SK-N-SH (cell line): ENCODE measurements at regions not wholly inside any gene's neighbourhood (a gene's known extent, or its start where the extent isn't known, plus 50 kb on each side); places are given as distances from the start of the nearest gene placed in this dataset.

Experiments used
- CTCF ChIA-PET: fragments of 300-600, 350-600 bp; formaldehyde crosslinking; extraction: SDS; loops from one replicate; lab custom pipeline; 2021; lab: Yijun Ruan, JAX
- POLR2A ChIA-PET: fragments of 350-600 bp; sonication (Branson Sonifier 250); formaldehyde crosslinking; extraction: SDS; loops from one replicate; lab custom pipeline; 2020; ENCODE audit warnings: antibody characterized with exemption, inconsistent platforms; lab: Yijun Ruan, JAX
- DNase-seq: peaks from one replicate; pipeline ENCODE4 v3.0.0; 2012
- H2AFZ ChIP-seq: fragments of 200-600 bp; sonication (generic); 2 replicates; pipeline ENCODE4 v1.8.1; 2016; ENCODE audit warnings: antibody characterized with exemption, mild to moderate bottlenecking, low read depth
- H3F3A ChIP-seq: fragments of 200-600 bp; sonication (generic); replicated peaks from 2 replicates; pipeline ENCODE3; 2016; ENCODE audit warnings: antibody characterized with exemption, mild to moderate bottlenecking; ENCODE audit not compliant: insufficient read depth
- H3K27ac ChIP-seq, 2 experiments: fragments of 200-500 bp in 1 of 2; fragments of 200-600 bp in 1 of 2; sonication (Bioruptor generic) in 1 of 2; sonication (generic), shearing (Covaris generic) in 1 of 2; 2 replicates each; pipeline versions ENCODE4 v1.5.1 to v1.6.1; 2014 to 2016; ENCODE audit warnings: low read depth in 2 of 2, inconsistent platforms in 1 of 2, low read length in 1 of 2, mild to moderate bottlenecking in 1 of 2, mixed read lengths in 1 of 2
- H3K27me3 ChIP-seq: fragments of 200-600 bp; sonication (generic), shearing (Covaris generic); 2 replicates; pipeline ENCODE4 v1.6.1; 2016; ENCODE audit warnings: mixed run types; ENCODE audit not compliant: insufficient read depth
- H3K36me3 ChIP-seq, 2 experiments: fragments of 200-500 bp in 1 of 2; fragments of 200-600 bp in 1 of 2; sonication (Bioruptor generic) in 1 of 2; sonication (generic) in 1 of 2; replicated peaks in 1 of 2; 2 replicates each; pipeline versions ENCODE3 to v1.5.1; 2014 to 2016; ENCODE audit warnings: low read length in 1 of 2, mild to moderate bottlenecking in 1 of 2; ENCODE audit not compliant: insufficient read depth in 2 of 2, control insufficient read depth in 1 of 2
- H3K4me1 ChIP-seq, 2 experiments: fragments of 200-500 bp in 1 of 2; fragments of 200-600 bp in 1 of 2; sonication (Bioruptor generic) in 1 of 2; sonication (generic), shearing (Covaris generic) in 1 of 2; 2 replicates each; pipeline versions ENCODE4 v1.5.1 to v1.6.1; 2014 to 2016; ENCODE audit warnings: low read depth in 1 of 2, low read length in 1 of 2, mixed run types in 1 of 2; ENCODE audit not compliant: insufficient read depth in 2 of 2, control insufficient read depth in 1 of 2
- H3K4me2 ChIP-seq: fragments of 200-600 bp; sonication (generic), shearing (Covaris generic); 2 replicates; pipeline ENCODE4 v1.6.1; 2017; ENCODE audit warnings: mixed run types
- H3K4me3 ChIP-seq, 2 experiments: fragments of 200-500 bp in 1 of 2; fragments of 200-600 bp in 1 of 2; sonication (Bioruptor generic) in 1 of 2; sonication (generic), shearing (Covaris generic) in 1 of 2; 2 replicates each; pipeline versions ENCODE4 v1.5.1 to v1.8.1; 2014 to 2016; ENCODE audit warnings: low read depth in 2 of 2, inconsistent platforms in 1 of 2, low read length in 1 of 2, mild to moderate bottlenecking in 1 of 2, mixed read lengths in 1 of 2, moderate library complexity in 1 of 2
- H3K79me2 ChIP-seq: fragments of 200-600 bp; sonication (generic); 2 replicates; pipeline ENCODE4 v1.8.1; 2017; ENCODE audit warnings: mild to moderate bottlenecking; ENCODE audit not compliant: insufficient read depth
- H3K9ac ChIP-seq: fragments of 200-600 bp; sonication (generic); 2 replicates; pipeline ENCODE4 v1.6.1; 2017; ENCODE audit warnings: mixed run types
- H3K9me2 ChIP-seq: fragments of 200-600 bp; sonication (generic); 2 replicates; pipeline ENCODE4 v1.6.1; 2017; ENCODE audit warnings: mixed run types
- H3K9me3 ChIP-seq: fragments of 200-600 bp; sonication (generic); 2 replicates; pipeline ENCODE4 v1.6.1; 2017; ENCODE audit warnings: mixed run types, mild to moderate bottlenecking, moderate library complexity
- H4K20me1 ChIP-seq: fragments of 200-600 bp; sonication (generic); 2 replicates; pipeline ENCODE4 v1.6.1; 2017; ENCODE audit warnings: mild to moderate bottlenecking, mixed run types; ENCODE audit not compliant: insufficient read depth
- EP300 ChIP-seq, 2 experiments: IDR thresholded peaks; 2 replicates each; pipeline versions ENCODE4 v1.4.0 to v1.6.1; 2012; ENCODE audit warnings: borderline replicate concordance in 1 of 2, low read depth in 1 of 2, low read length in 1 of 2
- EZH2phosphoT487 ChIP-seq: fragments of 200-600 bp; sonication (generic); IDR thresholded peaks from 2 replicates; pipeline ENCODE4 v1.6.1; 2017; ENCODE audit warnings: low read depth, mixed run types, mild to moderate bottlenecking, antibody characterized with exemption, moderate library complexity, borderline replicate concordance
- FOSL2 ChIP-seq: IDR thresholded peaks from 2 replicates; pipeline ENCODE4 v1.4.0; 2012; ENCODE audit warnings: low read depth, mild to moderate bottlenecking, moderate library complexity, borderline replicate concordance
- FOXM1 ChIP-seq: IDR thresholded peaks from 2 replicates; pipeline ENCODE4 v1.4.0; 2012; ENCODE audit warnings: low read depth, mild to moderate bottlenecking
- GABPA ChIP-seq: IDR thresholded peaks from 2 replicates; pipeline ENCODE4 v1.4.0; 2012; ENCODE audit warnings: low read depth, mild to moderate bottlenecking
- JUND ChIP-seq: IDR thresholded peaks from 2 replicates; pipeline ENCODE4 v1.4.0; 2012
- MAX ChIP-seq: IDR thresholded peaks from 2 replicates; pipeline ENCODE4 v1.4.0; 2012; ENCODE audit warnings: low read depth
- MEF2A ChIP-seq: IDR thresholded peaks from 2 replicates; pipeline ENCODE4 v1.4.0; 2012; ENCODE audit warnings: low read depth, borderline replicate concordance
- NFIC ChIP-seq: IDR thresholded peaks from 2 replicates; pipeline ENCODE4 v1.4.0; 2012; ENCODE audit warnings: borderline replicate concordance
- PBX3 ChIP-seq: IDR thresholded peaks from 2 replicates; pipeline ENCODE4; 2012
- POLR2AphosphoS5 ChIP-seq: IDR thresholded peaks from 2 replicates; pipeline ENCODE4 v1.6.1; 2012; ENCODE audit warnings: low read depth, low read length
- RAD21 ChIP-seq: IDR thresholded peaks from 2 replicates; pipeline ENCODE4 v1.6.1; 2012; ENCODE audit warnings: mild to moderate bottlenecking, low read length
- RCOR1 ChIP-seq: fragments of 150-350 bp; IDR thresholded peaks from 2 replicates; pipeline ENCODE4 v1.6.1; 2017; ENCODE audit warnings: antibody characterized with exemption, low read length
- RFX5 ChIP-seq: IDR thresholded peaks from 2 replicates; pipeline ENCODE4 v1.6.1; 2012; ENCODE audit warnings: mild to moderate bottlenecking, improper control_type of control experiment, low read length
- RXRA ChIP-seq: IDR thresholded peaks from 2 replicates; pipeline ENCODE4 v1.4.0; 2012; ENCODE audit warnings: low read depth, mild to moderate bottlenecking, borderline replicate concordance
- SIN3A ChIP-seq: IDR thresholded peaks from 2 replicates; pipeline ENCODE4 v1.6.1; 2012; ENCODE audit warnings: low read depth, mild to moderate bottlenecking, low read length, moderate library complexity, borderline replicate concordance
- TAF1 ChIP-seq: IDR thresholded peaks from 2 replicates; pipeline ENCODE4 v1.6.1; 2012; ENCODE audit warnings: low read depth, mild to moderate bottlenecking, low read length, moderate library complexity, borderline replicate concordance
- TCF12 ChIP-seq: IDR thresholded peaks from 2 replicates; pipeline ENCODE4 v1.4.0; 2012
- TEAD4 ChIP-seq: IDR thresholded peaks from 2 replicates; pipeline ENCODE4 v1.4.0; 2012; ENCODE audit warnings: mild to moderate bottlenecking, borderline replicate concordance; ENCODE audit not compliant: insufficient read depth
- USF1 ChIP-seq: IDR thresholded peaks from 2 replicates; pipeline ENCODE4 v1.4.0; 2012; ENCODE audit warnings: low read depth, borderline replicate concordance
- USF2 ChIP-seq: fragments of 150-350 bp; IDR thresholded peaks from 2 replicates; pipeline ENCODE4 v1.6.1; 2017; ENCODE audit warnings: antibody characterized with exemption, low read length, low read depth, borderline replicate concordance
- YY1 ChIP-seq: IDR thresholded peaks from 2 replicates; pipeline ENCODE4 v1.4.0; 2012; ENCODE audit warnings: low read depth, mild to moderate bottlenecking
- WGBS: methylation state at CpG from one replicate; pipeline ENCODE4 v1.1.6; 2017; ENCODE audit warnings: low lambda C conversion rate; 5-methylcytosine and 5-hydroxymethylcytosine counted together

DNA sequence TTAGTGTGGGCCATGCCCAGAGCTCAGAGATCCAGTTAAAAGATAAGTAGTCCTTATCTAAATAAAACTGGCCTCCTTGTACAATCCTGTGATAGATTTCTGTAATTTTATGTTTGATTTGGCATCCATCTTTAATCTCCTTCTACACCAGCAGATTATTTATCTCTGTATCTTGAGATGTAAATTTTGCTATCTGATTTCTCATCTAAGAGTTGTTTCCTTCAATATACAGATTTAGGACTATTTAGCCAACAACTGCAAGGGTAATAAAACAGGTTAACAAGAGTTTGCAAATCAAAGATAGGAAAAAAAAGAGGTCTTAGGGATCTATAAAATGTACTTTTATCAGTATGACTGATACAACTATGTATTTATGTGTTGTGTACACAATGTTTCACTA lies 68.6 kb upstream of the ABCA12 start:
- no peaks in the 10 kb centered on the region for H3K27me3 ChIP-seq
- no peaks in the 10 kb centered on the region for H3F3A ChIP-seq
- H3K36me3 ChIP-seq: no peaks in the 10 kb centered on the region
- CTCF ChIA-PET: no interaction called here
- no peak overlapping the region for H3K4me2 ChIP-seq
- TF ChIP-seq TCF12: no peak
- no peak for TF ChIP-seq EP300 (IDR thresholded peaks at IDR 0.05; ENCODE audit: borderline replicate concordance in 1 of 2, low read depth in 1 of 2, low read length in 1 of 2)
- no peak for TF ChIP-seq PBX3
- no peak for TF ChIP-seq YY1
- no peak for TF ChIP-seq FOSL2
- TF ChIP-seq MAX: no peak
- no peak for TF ChIP-seq SIN3A
- no peak for TF ChIP-seq RXRA
- TF ChIP-seq RCOR1: no peak
- TF ChIP-seq TEAD4: no peak
- no peak for TF ChIP-seq RFX5
- no peak for TF ChIP-seq MEF2A
- TF ChIP-seq EZH2phosphoT487: no peak
- no peak for TF ChIP-seq TAF1
- TF ChIP-seq NFIC: no peak
- TF ChIP-seq, all 33 proteins: peak for 0
- Histone ChIP-seq H3K9me2 (no peaks in the 10 kb centered on the region), H3K27ac (no peak overlapping the region), H4K20me1 (no peaks in the 10 kb centered on the region), H3K9me3 (no peaks in the 10 kb centered on the region), H3K9ac (no peak overlapping the region), H2AFZ (no peak overlapping the region), H3K4me1 (no peaks in the 10 kb centered on the region), H3K4me3 (no peak overlapping the region), H3K79me2 (no peaks in the 10 kb centered on the region)
- POLR2A ChIA-PET: no interaction called here
- no peak for DNase-seq

DNA sequence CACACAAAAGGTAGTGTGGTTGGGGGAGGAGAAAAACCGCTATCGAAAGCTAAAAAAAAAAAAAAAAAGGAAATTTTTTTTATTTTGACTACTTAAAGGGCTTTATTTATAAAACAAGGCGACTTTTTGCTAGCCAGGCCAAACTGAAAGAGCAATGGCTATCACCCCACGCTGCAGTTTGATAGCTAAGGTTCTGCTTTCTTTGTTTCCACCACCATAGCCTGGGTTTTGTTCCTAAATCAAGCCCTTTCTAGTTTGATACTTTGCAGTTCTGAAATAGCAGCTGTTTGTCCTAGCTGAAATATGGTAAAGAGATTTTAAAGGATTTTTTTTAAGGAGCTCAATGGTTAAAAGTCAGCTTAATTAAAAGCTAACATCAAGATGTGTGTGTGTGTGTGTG lies 67.4 kb upstream of the ABCA12 start:
- CTCF ChIA-PET: no interaction called here

More for the DNA sequence above, 67.4 kb upstream of the ABCA12 start:
- Histone ChIP-seq H3K4me1 (no peaks in the 10 kb centered on the region), H3K9me2 (no peaks in the 10 kb centered on the region), H3K79me2 (no peaks in the 10 kb centered on the region), H3K4me2 (no peak overlapping the region), H3F3A (no peaks in the 10 kb centered on the region), H3K27ac (no peak overlapping the region), H3K27me3 (no peaks in the 10 kb centered on the region), H4K20me1 (no peaks in the 10 kb centered on the region), H3K9ac (no peak overlapping the region), H3K4me3 (no peak overlapping the region), H3K36me3 (no peaks in the 10 kb centered on the region), H2AFZ (no peak overlapping the region), H3K9me3 (no peaks in the 10 kb centered on the region)
- TF ChIP-seq MAX (no peak), USF2 (no peak), NFIC (no peak), USF1 (no peak), POLR2AphosphoS5 (no peak), SIN3A (no peak), JUND (no peak), EP300 (IDR thresholded peaks at IDR 0.05; ENCODE audit: borderline replicate concordance in 1 of 2, low read depth in 1 of 2, low read length in 1 of 2) (no peak), RFX5 (no peak), GABPA (no peak), RAD21 (no peak), FOXM1 (no peak)
- DNase-seq: no peak
- WGBS: 46% methylated on average over 4 of the region's 4 CpGs
- POLR2A ChIA-PET: no interaction called here
